VCaP (cell line): ENCODE measurements at regions not wholly inside any gene's neighbourhood (a gene's known extent, or its start where the extent isn't known, plus 50 kb on each side); places are given as distances from the start of the nearest gene placed in this dataset.

Experiments
- H3K27ac ChIP-seq: fragments of 450-650 bp; 2 replicates; pipeline ENCODE4 v1.5.1; 2017
- CTCF ChIP-seq: fragments of 450-650 bp; conservative IDR thresholded peaks from 2 replicates; pipeline ENCODE4 v1.5.1; 2017; ENCODE audit warnings: mild to moderate bottlenecking, moderate library complexity

- peak; percentile 50 for TF ChIP-seq CTCF
These were observed 105.9 kb downstream of the CT47B1 start for GRCh38 chrX:120769576-120770341.

GRCh38 chrX:120768681-120769080 lies 107.0 kb downstream of the CT47B1 start:
- no peak for TF ChIP-seq CTCF
- H3K27ac ChIP-seq = no peak overlapping the region

More at GRCh38 chrX:120769576-120770341, 105.9 kb downstream of the CT47B1 start:
- no peak overlapping the region for H3K27ac ChIP-seq

- no peak overlapping the region for H3K27ac ChIP-seq
- no peak for TF ChIP-seq CTCF
These were observed 107.4 kb downstream of the CT47B1 start for GRCh38 chrX:120768254-120768653.

- TF ChIP-seq CTCF = no peak
These were observed 112.4 kb downstream of the CT47B1 start for GRCh38 chrX:120763269-120763668.

GRCh38 chrX:120761810-120762209 lies 113.9 kb downstream of the CT47B1 start:
- H3K27ac ChIP-seq = no peak overlapping the region
- TF ChIP-seq CTCF = no peak

More at GRCh38 chrX:120763269-120763668, 112.4 kb downstream of the CT47B1 start:
- no peak overlapping the region for H3K27ac ChIP-seq

GRCh38 chrX:120759685-120760084 lies 116.0 kb downstream of the CT47B1 start:
- no peak overlapping the region for H3K27ac ChIP-seq
- TF ChIP-seq CTCF = no peak

GRCh38 chrX:120755066-120755846 lies 120.4 kb downstream of the CT47B1 start:
- no peak overlapping the region for H3K27ac ChIP-seq
- TF ChIP-seq CTCF = no peak
